ENCODE measurements at regions not wholly inside any gene's neighbourhood (a gene's known extent, or its start where the extent isn't known, plus 50 kb on each side); places are given as distances from the start of the nearest gene placed in this dataset.

GRCh38 chr10:4701016-4701415 is 125.0 kb upstream of the AKR1E2 start:
- no peak for TF ChIP-seq EP300 (IDR thresholded peaks at IDR 0.05; ENCODE audit: low read depth)
- TF ChIP-seq CTCF (IDR thresholded peaks at IDR 0.05) = no peak
